Heart right ventricle (tissue), 16 donors: ENCODE measurements at regions not wholly inside any gene's neighbourhood (a gene's known extent, or its start where the extent isn't known, plus 50 kb on each side); places are given as distances from the start of the nearest gene placed in this dataset.

Experiments used
- ATAC-seq, 8 donors: fragments of 200-7000 bp; cut with Tn5 transposase; one replicate each; pipeline ENCODE4 v1.9.1; 2020; ENCODE audit warnings: mild to moderate bottlenecking in 8 of 8, moderate library complexity in 8 of 8, moderate number of reproducible peaks in 1 of 8
- DNase-seq, 2 donors: peaks; one replicate each; pipeline ENCODE4 v3.0.0-alpha.2; 2020
- H3K27ac ChIP-seq, 10 donors: fragments of 200-600 bp; sonication (generic) in 2 of 10; one replicate each; pipeline versions ENCODE4 v1.5.0 to v1.8.0; 2020 to 2022; ENCODE audit warnings: mild to moderate bottlenecking in 3 of 10
- H3K27me3 ChIP-seq, 7 donors: fragments of 200-600 bp; one replicate each; pipeline ENCODE4 v1.8.0; 2021 to 2022; ENCODE audit warnings: mild to moderate bottlenecking in 2 of 7
- H3K36me3 ChIP-seq, 9 donors: fragments of 200-600 bp; sonication (generic) in 1 of 9; one replicate each; pipeline versions ENCODE4 v1.5.0 to v1.8.0; 2020 to 2022; ENCODE audit warnings: mild to moderate bottlenecking in 2 of 9
- H3K4me1 ChIP-seq, 9 donors: fragments of 200-600 bp; sonication (generic) in 1 of 9; one replicate each; pipeline versions ENCODE4 v1.5.0 to v1.8.0; 2020 to 2022; ENCODE audit warnings: mild to moderate bottlenecking in 4 of 9
- H3K4me3 ChIP-seq, 10 donors: fragments of 200-600 bp; sonication (generic) in 2 of 10; one replicate each; pipeline versions ENCODE4 v1.5.0 to v1.8.0; 2020 to 2022; ENCODE audit warnings: mild to moderate bottlenecking in 7 of 10, moderate library complexity in 2 of 10
- H3K9me3 ChIP-seq, 11 donors: fragments of 200-600 bp in 10 of 11; sonication (generic) in 2 of 11; one replicate each; pipeline versions ENCODE4 v1.5.0 to v1.8.0; 2013 to 2022; ENCODE audit warnings: mild to moderate bottlenecking in 2 of 11, control low read depth in 1 of 11, moderate library complexity in 1 of 11
- WGBS, 2 donors: extraction: QIAGEN DNeasy Blood & Tissue Kit; methylation state at CpG; one replicate each; pipeline ENCODE4 v1.1.7; 2013; ENCODE audit warnings: inconsistent platforms in 1 of 2; 5-methylcytosine and 5-hydroxymethylcytosine counted together
- intact Hi-C, 10 donors: fragments of 100-400 bp; cut with DNase I; formaldehyde crosslinking; loops; one replicate each; pipeline versions ENCODE4 v1.11.1 to v1.14.2; 2022
- TF ChIP-seq, protein P1 (sequence below), 9 donors: fragments of 200-600 bp; sonication (generic) in 2 of 9; IDR thresholded peaks; one replicate each; pipeline versions ENCODE4 v1.5.0 to v1.8.0; 2021 to 2022; ENCODE audit warnings: antibody characterized with exemption in 9 of 9, mild to moderate bottlenecking in 5 of 9, moderate library complexity in 1 of 9
- donor health status: Arrhythmogenic right ventricular cardiomyopathy.
- donor health status: ischemic (EF 13 %, LVEDD 7.1; RV severe dilation, severe dysfunction).
- donor health status: healthy with polysubstance abuse.
- donor health status: DM: no; HTN: yes; CAD: no.
- donor health status: DM: no; HTN: no; CAD: no.
- donor health status: ischemic (EF 25% LVEDD 6.9; RV normal size, moderate dysfunction).
- donor health status: ischemic (EF 25% LVEDD 5.7; RV mildly dilated, moderate dysfunction).
- donor health status: healthy.
- donor health status: DM: yes; HTN: yes; CAD: no.
- donor health status: Ischemic cardiomyopathy.
- donor health status: ischemic (EF 35%, LVEDD 5.7; RV mildly dilated, moderate dysfunction).
- donor health status: nonischemic (EF 11% LVEDD 7.7; RV severe dilation, severe dysfunction).
- donor health status: DM: yes; HTN: yes; CAD: no.
- donor health status: PGD.
- donor health status: ischemic (EF 29% LVEDD 5.4; RV normal size, mild dysfunction).
- donor health status: nonischemic (EF 23%, LVEDD 6.1; RV moderate dilation, normal function).

DNA sequence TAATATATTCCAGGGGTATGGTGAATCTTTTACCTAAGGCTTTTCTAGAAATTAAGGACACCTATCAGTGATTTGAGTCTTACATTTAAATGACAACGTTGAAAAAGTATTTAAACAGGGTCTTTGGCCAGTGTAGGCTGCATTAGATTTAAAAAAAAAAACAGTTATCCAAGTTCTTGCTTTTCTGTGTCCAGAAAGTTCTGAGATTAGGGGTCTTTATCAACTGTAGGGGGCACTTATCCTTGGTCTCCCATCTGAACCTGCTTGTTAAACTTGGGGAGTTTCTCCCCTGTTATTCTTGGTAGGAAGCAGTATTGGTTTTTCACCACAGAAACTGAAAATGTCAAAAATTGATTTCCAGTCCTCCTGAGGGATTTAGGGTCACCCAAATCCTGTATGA lies 155.9 kb upstream of the ZNF217 start:
- H3K9me3 ChIP-seq, result no peaks in the 10 kb centered on the region
- intact Hi-C loops, result loop anchor here in 1 of 10 donors (10.0 kb wide), 1 partner anchor 165 kb away; no protein-coding TSS in a partner anchor
- H3K36me3 ChIP-seq, result no peaks in the 10 kb centered on the region
- H3K27ac ChIP-seq, result no peak overlapping the region
- H3K4me3 ChIP-seq, result no peak overlapping the region
- H3K4me1 ChIP-seq, result peaks cover 2 to 27% (median 9%) of the 10 kb centered on the region in 9 donors
- WGBS, 2 donors, result 54 to 59% methylated on average over 1 of the region's 1 CpG
- no peak for DNase-seq
- no peak for ATAC-seq
- TF ChIP-seq, protein P1, sequence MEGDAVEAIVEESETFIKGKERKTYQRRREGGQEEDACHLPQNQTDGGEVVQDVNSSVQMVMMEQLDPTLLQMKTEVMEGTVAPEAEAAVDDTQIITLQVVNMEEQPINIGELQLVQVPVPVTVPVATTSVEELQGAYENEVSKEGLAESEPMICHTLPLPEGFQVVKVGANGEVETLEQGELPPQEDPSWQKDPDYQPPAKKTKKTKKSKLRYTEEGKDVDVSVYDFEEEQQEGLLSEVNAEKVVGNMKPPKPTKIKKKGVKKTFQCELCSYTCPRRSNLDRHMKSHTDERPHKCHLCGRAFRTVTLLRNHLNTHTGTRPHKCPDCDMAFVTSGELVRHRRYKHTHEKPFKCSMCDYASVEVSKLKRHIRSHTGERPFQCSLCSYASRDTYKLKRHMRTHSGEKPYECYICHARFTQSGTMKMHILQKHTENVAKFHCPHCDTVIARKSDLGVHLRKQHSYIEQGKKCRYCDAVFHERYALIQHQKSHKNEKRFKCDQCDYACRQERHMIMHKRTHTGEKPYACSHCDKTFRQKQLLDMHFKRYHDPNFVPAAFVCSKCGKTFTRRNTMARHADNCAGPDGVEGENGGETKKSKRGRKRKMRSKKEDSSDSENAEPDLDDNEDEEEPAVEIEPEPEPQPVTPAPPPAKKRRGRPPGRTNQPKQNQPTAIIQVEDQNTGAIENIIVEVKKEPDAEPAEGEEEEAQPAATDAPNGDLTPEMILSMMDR (IDR thresholded peaks at IDR 0.05), result no peak
- no peaks in the 10 kb centered on the region for H3K27me3 ChIP-seq

DNA sequence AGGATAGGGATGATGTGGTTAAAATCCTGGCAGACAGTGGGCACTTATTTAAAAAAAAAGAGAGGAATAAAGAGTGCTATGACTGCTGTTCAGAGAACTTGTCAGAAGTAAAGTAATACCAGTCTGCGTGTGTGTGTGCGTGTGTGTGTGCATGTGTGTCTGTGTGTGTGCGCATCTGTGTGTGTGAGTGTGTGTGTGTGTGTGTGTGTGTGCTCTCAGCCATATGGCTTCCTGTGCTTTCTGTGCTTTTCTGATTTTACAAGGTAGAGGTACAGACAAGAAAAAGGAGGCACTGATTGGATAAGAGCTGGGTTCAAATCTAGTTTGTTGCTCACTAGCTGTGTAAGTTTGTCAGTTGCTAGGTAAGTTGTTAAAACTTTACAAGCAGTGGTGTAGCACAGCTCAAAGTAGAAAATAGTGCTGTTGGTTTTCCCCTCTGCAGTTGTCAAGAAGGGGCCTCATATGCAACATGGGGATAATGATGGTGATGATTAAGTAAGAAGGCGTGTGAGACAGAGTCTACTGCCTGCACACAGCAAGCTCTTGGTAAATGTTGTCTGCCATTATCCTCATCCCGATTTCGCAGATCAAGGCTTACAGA lies 155.3 kb upstream of the ZNF217 start:
- 74% methylated on average over 6 of the region's 6 CpGs for WGBS, 2 donors
- Histone ChIP-seq H3K27me3 (no peaks in the 10 kb centered on the region), H3K36me3 (no peaks in the 10 kb centered on the region), H3K9me3 (no peaks in the 10 kb centered on the region), H3K27ac (no peak overlapping the region), H3K4me3 (no peak overlapping the region), H3K4me1 (peaks cover 2 to 22% (median 9%) of the 10 kb centered on the region in 9 donors)
- intact Hi-C loops, result loop anchor here in 1 of 10 donors (10.0 kb wide), 1 partner anchor 166 kb away; no protein-coding TSS in a partner anchor
- TF ChIP-seq, protein P1 (IDR thresholded peaks at IDR 0.05), result no peak
- DNase-seq (no peak), ATAC-seq (no peak)

DNA sequence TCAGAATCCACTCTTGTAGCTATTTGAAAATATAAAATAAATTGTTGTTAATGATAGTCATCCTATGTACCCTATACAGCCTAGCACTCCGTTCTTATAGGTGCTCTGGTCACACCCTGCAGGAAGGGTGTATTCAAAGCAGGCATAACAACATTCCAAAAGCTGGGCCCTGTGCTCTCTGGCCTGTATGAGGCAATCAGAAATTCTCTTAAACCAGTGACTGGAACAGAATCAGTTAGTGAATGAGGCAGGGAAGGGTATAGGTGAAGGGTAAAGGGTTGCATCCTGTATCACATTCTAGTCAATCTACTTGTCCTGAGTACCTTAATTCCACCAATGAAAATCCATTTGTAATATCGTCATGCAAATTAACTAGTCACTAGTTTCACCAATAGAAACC lies 154.5 kb upstream of the ZNF217 start:
- Histone ChIP-seq H3K4me3 (no peak overlapping the region), H3K36me3 (no peaks in the 10 kb centered on the region), H3K27me3 (no peaks in the 10 kb centered on the region), H3K4me1 (peaks cover 2 to 22% (median 9%) of the 10 kb centered on the region in 9 donors), H3K27ac (no peak overlapping the region), H3K9me3 (no peaks in the 10 kb centered on the region)
- intact Hi-C loops, result loop anchor here in 1 of 10 donors (10.0 kb wide), 1 partner anchor 167 kb away; no protein-coding TSS in a partner anchor
- no peak for ATAC-seq
- 95% methylated on average over 2 of the region's 2 CpGs for WGBS, 2 donors
- DNase-seq, result no peak
- TF ChIP-seq, protein P1 (IDR thresholded peaks at IDR 0.05), result no peak

DNA sequence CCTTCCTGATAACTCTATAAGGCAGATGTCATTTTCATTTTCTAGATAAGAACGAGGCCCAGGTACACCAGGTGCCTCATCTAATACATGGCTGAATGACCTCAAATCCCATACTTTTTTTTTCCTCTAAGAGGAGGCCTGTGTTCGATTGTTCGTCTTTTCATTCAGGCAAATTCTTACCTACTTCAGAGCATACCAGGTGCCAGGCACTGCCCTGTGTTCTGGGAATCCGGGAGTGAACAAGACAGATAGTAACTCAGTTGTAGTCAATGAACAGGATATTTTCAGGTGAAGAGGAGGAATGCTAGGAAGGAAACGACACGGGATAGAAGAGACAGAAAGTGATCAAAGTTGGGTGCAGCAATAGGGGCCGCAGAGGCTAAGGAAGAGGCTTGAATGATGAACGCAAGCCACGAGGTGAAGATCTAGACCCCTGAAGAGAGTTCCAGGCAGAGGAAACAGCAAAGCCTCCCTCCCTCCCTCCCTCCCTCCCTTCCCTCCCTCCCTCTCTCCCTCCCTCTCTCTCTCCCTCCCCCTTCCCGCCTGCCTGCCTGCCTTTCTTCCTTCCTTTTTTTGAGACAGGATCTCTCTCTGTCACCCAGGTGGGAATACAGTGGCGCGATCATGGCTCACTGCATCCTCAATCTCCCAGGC lies 150.1 kb upstream of the ZNF217 start:
- WGBS, 2 donors, result 83 to 87% methylated on average over 11 of the region's 12 CpGs
- intact Hi-C loops, result loop anchor here in 1 of 10 donors (10.0 kb wide), 1 partner anchor 171 kb away; no protein-coding TSS in a partner anchor
- Histone ChIP-seq H3K9me3 (no peaks in the 10 kb centered on the region), H3K4me1 (peaks cover 0 to 28% (median 13%) of the 10 kb centered on the region in 9 donors), H3K4me3 (no peak overlapping the region), H3K27ac (no peak overlapping the region), H3K27me3 (no peaks in the 10 kb centered on the region), H3K36me3 (no peaks in the 10 kb centered on the region)
- no peak for DNase-seq
- TF ChIP-seq, protein P1 (IDR thresholded peaks at IDR 0.05), result no peak
- no peak for ATAC-seq
